ENCODE measurements at regions not wholly inside any gene's neighbourhood (a gene's known extent, or its start where the extent isn't known, plus 50 kb on each side); places are given as distances from the start of the nearest gene placed in this dataset.
"Not testable (repeated sequence)": the region's sequence is repeated elsewhere in the genome, so short reads cannot be mapped to it uniquely, and the experiment has no call there.

- Histone ChIP-seq H4K8ac (ENCODE audit: low read length) (no peak overlapping the region), H2AK5ac (ENCODE audit: low read length, severe bottlenecking) (no peak overlapping the region), H2BK12ac (ENCODE audit: low read length in 2 of 2) (no peak overlapping the region), H3K4me1 (ENCODE audit: control insufficient read depth, insufficient read depth, low read depth, low read length) (no peaks in the 10 kb centered on the region), H3K27ac (ENCODE audit: low read length, poor library complexity, severe bottlenecking) (no peak overlapping the region), H3K36me3 (ENCODE audit: control insufficient read depth in 1 of 2, insufficient read depth in 2 of 2, low read depth in 1 of 2, low read length in 2 of 2) (no peaks in the 10 kb centered on the region), H2AFZ (ENCODE audit: low read depth, low read length) (no peak overlapping the region), H3K4ac (ENCODE audit: low read depth in 1 of 2, low read length in 2 of 2) (no peak overlapping the region), H2BK120ac (ENCODE audit: low read depth, low read length) (no peak overlapping the region), H3K4me3 (ENCODE audit: insufficient read depth in 1 of 2, low read depth in 1 of 2, low read length in 2 of 2) (no peak overlapping the region), H3K23ac (ENCODE audit: low read length in 2 of 2) (no peak overlapping the region), H3K14ac (ENCODE audit: low read length in 2 of 2) (no peak overlapping the region), H3K18ac (ENCODE audit: low read depth in 1 of 2, low read length in 2 of 2) (no peak overlapping the region), H2BK5ac (ENCODE audit: low read depth, low read length, poor library complexity, severe bottlenecking) (no peak overlapping the region), H3K9ac (ENCODE audit: low read length) (no peak overlapping the region), H2BK15ac (ENCODE audit: low read depth, poor library complexity, severe bottlenecking) (no peak overlapping the region), H3K27me3 (ENCODE audit: control insufficient read depth in 1 of 2, insufficient read depth in 1 of 2, low read length in 2 of 2) (no peaks in the 10 kb centered on the region), H4K91ac (ENCODE audit: low read length) (no peak overlapping the region), H3K79me1 (replicated peaks; ENCODE audit: low read length, poor library complexity, severe bottlenecking) (no peaks in the 10 kb centered on the region), H3K4me2 (ENCODE audit: low read length, poor library complexity, severe bottlenecking) (no peak overlapping the region), H3K9me3 (ENCODE audit: control insufficient read depth, low read length) (no peaks in the 10 kb centered on the region)
- WGBS, result 94% methylated on average over 1 of the region's 1 CpG
- no peak for DNase-seq
Measured at GRCh38 chr9:107778661-107779060, 289.1 kb upstream of the KLF4 start.

- not testable (repeated sequence) for H3K4me2 ChIP-seq (ENCODE audit: low read length, poor library complexity, severe bottlenecking); H3K79me1 ChIP-seq (replicated peaks; ENCODE audit: low read length, poor library complexity, severe bottlenecking); H4K91ac ChIP-seq (ENCODE audit: low read length); H3K27me3 ChIP-seq (ENCODE audit: control insufficient read depth in 1 of 2, insufficient read depth in 1 of 2, low read length in 2 of 2); H3K36me3 ChIP-seq (ENCODE audit: control insufficient read depth in 1 of 2, insufficient read depth in 2 of 2, low read depth in 1 of 2, low read length in 2 of 2); H2BK5ac ChIP-seq (ENCODE audit: low read depth, low read length, poor library complexity, severe bottlenecking); H3K18ac ChIP-seq (ENCODE audit: low read depth in 1 of 2, low read length in 2 of 2); H3K9ac ChIP-seq (ENCODE audit: low read length); H2AFZ ChIP-seq (ENCODE audit: low read depth, low read length); H3K27ac ChIP-seq (ENCODE audit: low read length, poor library complexity, severe bottlenecking); H3K4me3 ChIP-seq (ENCODE audit: insufficient read depth in 1 of 2, low read depth in 1 of 2, low read length in 2 of 2); DNase-seq; H2AK5ac ChIP-seq (ENCODE audit: low read length, severe bottlenecking); H2BK15ac ChIP-seq (ENCODE audit: low read depth, poor library complexity, severe bottlenecking); H2BK12ac ChIP-seq (ENCODE audit: low read length in 2 of 2); H3K23ac ChIP-seq (ENCODE audit: low read length in 2 of 2); H3K9me3 ChIP-seq (ENCODE audit: control insufficient read depth, low read length); H3K4me1 ChIP-seq (ENCODE audit: control insufficient read depth, insufficient read depth, low read depth, low read length); H4K8ac ChIP-seq (ENCODE audit: low read length); H3K4ac ChIP-seq (ENCODE audit: low read depth in 1 of 2, low read length in 2 of 2); H3K14ac ChIP-seq (ENCODE audit: low read length in 2 of 2); H2BK120ac ChIP-seq (ENCODE audit: low read depth, low read length)
- 92% methylated on average over 1 of the region's 2 CpGs for WGBS
Measured at GRCh38 chr9:107774099-107774498, 284.5 kb upstream of the KLF4 start.

GRCh38 chr9:107772988-107773387, 283.4 kb upstream of the KLF4 start:
- Histone ChIP-seq H2BK15ac (ENCODE audit: low read depth, poor library complexity, severe bottlenecking) (no peak overlapping the region), H4K91ac (ENCODE audit: low read length) (no peak overlapping the region), H2AK5ac (ENCODE audit: low read length, severe bottlenecking) (no peak overlapping the region), H3K4me2 (ENCODE audit: low read length, poor library complexity, severe bottlenecking) (no peak overlapping the region), H3K9me3 (ENCODE audit: control insufficient read depth, low read length) (peaks cover 5% of the 10 kb centered on the region), H3K4ac (ENCODE audit: low read depth in 1 of 2, low read length in 2 of 2) (no peak overlapping the region), H2AFZ (ENCODE audit: low read depth, low read length) (no peak overlapping the region), H3K14ac (ENCODE audit: low read length in 2 of 2) (no peak overlapping the region), H3K23ac (ENCODE audit: low read length in 2 of 2) (no peak overlapping the region), H3K4me3 (ENCODE audit: insufficient read depth in 1 of 2, low read depth in 1 of 2, low read length in 2 of 2) (no peak overlapping the region), H2BK12ac (ENCODE audit: low read length in 2 of 2) (no peak overlapping the region), H2BK5ac (ENCODE audit: low read depth, low read length, poor library complexity, severe bottlenecking) (no peak overlapping the region), H3K18ac (ENCODE audit: low read depth in 1 of 2, low read length in 2 of 2) (no peak overlapping the region), H3K4me1 (ENCODE audit: control insufficient read depth, insufficient read depth, low read depth, low read length) (no peaks in the 10 kb centered on the region), H3K9ac (ENCODE audit: low read length) (no peak overlapping the region), H4K8ac (ENCODE audit: low read length) (no peak overlapping the region), H3K79me1 (replicated peaks; ENCODE audit: low read length, poor library complexity, severe bottlenecking) (no peaks in the 10 kb centered on the region), H3K27me3 (ENCODE audit: control insufficient read depth in 1 of 2, insufficient read depth in 1 of 2, low read length in 2 of 2) (no peaks in the 10 kb centered on the region), H3K36me3 (ENCODE audit: control insufficient read depth in 1 of 2, insufficient read depth in 2 of 2, low read depth in 1 of 2, low read length in 2 of 2) (no peaks in the 10 kb centered on the region), H3K27ac (ENCODE audit: low read length, poor library complexity, severe bottlenecking) (no peak overlapping the region), H2BK120ac (ENCODE audit: low read depth, low read length) (no peak overlapping the region)
- WGBS, result 81% methylated on average over 3 of the region's 3 CpGs
- no peak for DNase-seq

GRCh38 chr9:107770716-107771115, 281.1 kb upstream of the KLF4 start:
- H3K4me3 ChIP-seq (ENCODE audit: insufficient read depth in 1 of 2, low read depth in 1 of 2, low read length in 2 of 2), result no peak overlapping the region
- H2AFZ ChIP-seq (ENCODE audit: low read depth, low read length), result no peak overlapping the region
- no peak overlapping the region for H2BK15ac ChIP-seq (ENCODE audit: low read depth, poor library complexity, severe bottlenecking)
- H4K8ac ChIP-seq (ENCODE audit: low read length), result no peak overlapping the region
- no peaks in the 10 kb centered on the region for H3K36me3 ChIP-seq (ENCODE audit: control insufficient read depth in 1 of 2, insufficient read depth in 2 of 2, low read depth in 1 of 2, low read length in 2 of 2)
- no peak overlapping the region for H3K27ac ChIP-seq (ENCODE audit: low read length, poor library complexity, severe bottlenecking)
- no peaks in the 10 kb centered on the region for H3K4me1 ChIP-seq (ENCODE audit: control insufficient read depth, insufficient read depth, low read depth, low read length)
- H2BK12ac ChIP-seq (ENCODE audit: low read length in 2 of 2), result no peak overlapping the region
- H3K27me3 ChIP-seq (ENCODE audit: control insufficient read depth in 1 of 2, insufficient read depth in 1 of 2, low read length in 2 of 2), result no peaks in the 10 kb centered on the region
- no peak overlapping the region for H3K14ac ChIP-seq (ENCODE audit: low read length in 2 of 2)
- H2BK5ac ChIP-seq (ENCODE audit: low read depth, low read length, poor library complexity, severe bottlenecking), result no peak overlapping the region
- H3K4me2 ChIP-seq (ENCODE audit: low read length, poor library complexity, severe bottlenecking), result no peak overlapping the region
- H3K18ac ChIP-seq (ENCODE audit: low read depth in 1 of 2, low read length in 2 of 2), result no peak overlapping the region
- H3K23ac ChIP-seq (ENCODE audit: low read length in 2 of 2), result no peak overlapping the region
- H3K4ac ChIP-seq (ENCODE audit: low read depth in 1 of 2, low read length in 2 of 2), result no peak overlapping the region
- no peak overlapping the region for H2AK5ac ChIP-seq (ENCODE audit: low read length, severe bottlenecking)
- no peak overlapping the region for H3K9ac ChIP-seq (ENCODE audit: low read length)
- H4K91ac ChIP-seq (ENCODE audit: low read length), result no peak overlapping the region
- H3K79me1 ChIP-seq (replicated peaks; ENCODE audit: low read length, poor library complexity, severe bottlenecking), result no peaks in the 10 kb centered on the region
- peaks cover 5% of the 10 kb centered on the region for H3K9me3 ChIP-seq (ENCODE audit: control insufficient read depth, low read length)
- DNase-seq, result no peak
- no peak overlapping the region for H2BK120ac ChIP-seq (ENCODE audit: low read depth, low read length)
